ENCODE measurements at regions not wholly inside any gene's neighbourhood (a gene's known extent, or its start where the extent isn't known, plus 50 kb on each side); places are given as distances from the start of the nearest gene placed in this dataset.

DNA sequence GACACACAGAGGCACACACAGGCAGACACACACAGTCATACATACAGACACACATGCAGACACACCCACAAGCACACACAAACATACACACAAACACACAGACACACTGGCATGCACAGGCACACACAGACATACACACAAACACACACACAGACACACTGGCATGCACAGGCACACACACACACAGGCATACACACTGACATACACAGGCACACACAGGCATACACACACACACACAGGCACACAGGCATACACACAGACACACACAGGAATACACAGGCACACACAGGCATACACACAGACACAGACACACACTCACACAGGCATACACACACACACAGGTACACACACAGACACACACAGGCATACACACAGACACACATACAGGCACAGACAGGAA lies 340.7 kb upstream of the VSTM2A start:
- TF ChIP-seq POLR2A (IDR thresholded peaks at IDR 0.05): no peak
- TF ChIP-seq, protein P1, sequence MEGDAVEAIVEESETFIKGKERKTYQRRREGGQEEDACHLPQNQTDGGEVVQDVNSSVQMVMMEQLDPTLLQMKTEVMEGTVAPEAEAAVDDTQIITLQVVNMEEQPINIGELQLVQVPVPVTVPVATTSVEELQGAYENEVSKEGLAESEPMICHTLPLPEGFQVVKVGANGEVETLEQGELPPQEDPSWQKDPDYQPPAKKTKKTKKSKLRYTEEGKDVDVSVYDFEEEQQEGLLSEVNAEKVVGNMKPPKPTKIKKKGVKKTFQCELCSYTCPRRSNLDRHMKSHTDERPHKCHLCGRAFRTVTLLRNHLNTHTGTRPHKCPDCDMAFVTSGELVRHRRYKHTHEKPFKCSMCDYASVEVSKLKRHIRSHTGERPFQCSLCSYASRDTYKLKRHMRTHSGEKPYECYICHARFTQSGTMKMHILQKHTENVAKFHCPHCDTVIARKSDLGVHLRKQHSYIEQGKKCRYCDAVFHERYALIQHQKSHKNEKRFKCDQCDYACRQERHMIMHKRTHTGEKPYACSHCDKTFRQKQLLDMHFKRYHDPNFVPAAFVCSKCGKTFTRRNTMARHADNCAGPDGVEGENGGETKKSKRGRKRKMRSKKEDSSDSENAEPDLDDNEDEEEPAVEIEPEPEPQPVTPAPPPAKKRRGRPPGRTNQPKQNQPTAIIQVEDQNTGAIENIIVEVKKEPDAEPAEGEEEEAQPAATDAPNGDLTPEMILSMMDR (IDR thresholded peaks at IDR 0.05): no peak

Measured in body of pancreas (tissue), 4 donors.